Activated naive CD8-positive, alpha-beta T cell treated with anti-CD3 and anti-CD28 coated beads, Interleukin-2, amount 50 U/mL, for 24 hours (primary cell): ENCODE measurements at regions not wholly inside any gene's neighbourhood (a gene's known extent, or its start where the extent isn't known, plus 50 kb on each side); places are given as distances from the start of the nearest gene placed in this dataset.

Experiments
- ATAC-seq: fragments of 150-1000 bp; cut with Tn5 transposase; one replicate; pipeline ENCODE4 v1.10.0; 2021
- DNase-seq: peaks from one replicate; pipeline ENCODE4 v3.0.0; 2021
- H3K27ac Mint-ChIP-seq: one replicate; pipeline ENCODE4 v1.8.0; 2021; ENCODE audit warnings: mild to moderate bottlenecking, mixed read lengths
- H3K27me3 Mint-ChIP-seq: one replicate; pipeline ENCODE4 v1.8.0; 2021; ENCODE audit warnings: mixed read lengths
- H3K36me3 Mint-ChIP-seq: one replicate; pipeline ENCODE4 v1.8.0; 2021; ENCODE audit warnings: low read depth, mixed read lengths
- H3K4me1 Mint-ChIP-seq: one replicate; pipeline ENCODE4 v1.8.0; 2021; ENCODE audit warnings: mixed read lengths
- H3K4me3 Mint-ChIP-seq: one replicate; pipeline ENCODE4 v1.8.0; 2021; ENCODE audit warnings: mild to moderate bottlenecking, moderate library complexity, mixed read lengths
- H3K9me3 Mint-ChIP-seq: one replicate; pipeline ENCODE4 v1.8.0; 2021; ENCODE audit warnings: mixed read lengths

DNA sequence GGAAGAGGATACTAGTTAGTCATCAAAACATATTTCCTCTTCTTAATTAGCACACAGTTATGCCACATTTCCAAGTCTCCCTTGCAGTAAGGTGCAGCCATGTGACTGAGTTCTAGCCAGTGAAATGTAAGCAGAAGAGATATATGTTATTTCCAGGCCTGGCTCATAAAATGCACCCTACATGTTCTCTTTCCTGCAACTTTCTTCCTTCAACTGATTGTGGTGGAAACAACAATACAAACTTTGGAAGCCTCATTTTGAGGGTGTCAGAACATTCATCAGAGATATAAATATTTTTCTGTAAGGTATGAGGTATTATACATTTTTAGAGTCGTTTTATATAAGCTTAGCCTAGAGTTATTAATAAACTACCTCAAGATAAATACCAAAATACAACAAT, 110.9 kb upstream of the PDE7B start:
- ATAC-seq = no peak
- Mint-ChIP-seq H3K27me3 (peaks cover 1% of the 10 kb centered on the region), H3K36me3 (no peaks in the 10 kb centered on the region), H3K9me3 (peaks cover 4% of the 10 kb centered on the region), H3K4me3 (no peak overlapping the region), H3K4me1 (peaks cover 6% of the 10 kb centered on the region), H3K27ac (no peak overlapping the region)
- DNase-seq = no peak

DNA sequence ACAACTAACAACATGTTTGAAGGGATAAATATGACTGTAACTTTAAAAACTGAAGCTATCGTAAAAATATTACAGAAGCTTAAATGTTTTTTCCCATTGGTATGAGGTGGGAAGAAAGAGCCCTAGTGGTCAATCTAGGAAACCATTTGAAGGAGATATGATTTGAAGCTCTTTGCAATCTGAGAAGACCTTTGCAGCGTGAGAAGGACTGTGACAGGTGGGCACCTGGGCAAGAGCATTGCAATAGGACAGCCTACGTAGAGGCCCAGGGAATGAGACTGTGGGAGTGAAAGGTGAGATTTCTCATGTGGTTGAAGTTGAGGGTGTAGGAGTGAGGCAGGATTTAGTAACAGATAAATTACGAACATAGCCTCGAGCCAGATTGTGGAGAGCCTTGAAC, 108.0 kb upstream of the PDE7B start:
- H3K9me3 Mint-ChIP-seq = no peaks in the 10 kb centered on the region
- no peak overlapping the region for H3K27ac Mint-ChIP-seq
- peaks cover 6% of the 10 kb centered on the region for H3K4me1 Mint-ChIP-seq
- no peak for DNase-seq
- H3K27me3 Mint-ChIP-seq = no peaks in the 10 kb centered on the region
- no peaks in the 10 kb centered on the region for H3K36me3 Mint-ChIP-seq
- no peak for ATAC-seq
- H3K4me3 Mint-ChIP-seq = no peak overlapping the region

- ATAC-seq (no peak), DNase-seq (no peak)
- no peaks in the 10 kb centered on the region for H3K9me3 Mint-ChIP-seq
- H3K4me3 Mint-ChIP-seq = no peak overlapping the region
- H3K27ac Mint-ChIP-seq = no peak overlapping the region
- no peaks in the 10 kb centered on the region for H3K4me1 Mint-ChIP-seq
- no peaks in the 10 kb centered on the region for H3K36me3 Mint-ChIP-seq
- peaks cover 4% of the 10 kb centered on the region for H3K27me3 Mint-ChIP-seq
These were observed 103.3 kb upstream of the PDE7B start for GRCh38 chr6:135748189-135748588.

- H3K9me3 Mint-ChIP-seq = no peaks in the 10 kb centered on the region
- H3K4me1 Mint-ChIP-seq = no peaks in the 10 kb centered on the region
- peaks cover 4% of the 10 kb centered on the region for H3K27me3 Mint-ChIP-seq
- no peak overlapping the region for H3K27ac Mint-ChIP-seq
- no peak overlapping the region for H3K4me3 Mint-ChIP-seq
- no peaks in the 10 kb centered on the region for H3K36me3 Mint-ChIP-seq
- DNase-seq (no peak), ATAC-seq (no peak)
These were observed 101.4 kb upstream of the PDE7B start for GRCh38 chr6:135750081-135750480.

DNA sequence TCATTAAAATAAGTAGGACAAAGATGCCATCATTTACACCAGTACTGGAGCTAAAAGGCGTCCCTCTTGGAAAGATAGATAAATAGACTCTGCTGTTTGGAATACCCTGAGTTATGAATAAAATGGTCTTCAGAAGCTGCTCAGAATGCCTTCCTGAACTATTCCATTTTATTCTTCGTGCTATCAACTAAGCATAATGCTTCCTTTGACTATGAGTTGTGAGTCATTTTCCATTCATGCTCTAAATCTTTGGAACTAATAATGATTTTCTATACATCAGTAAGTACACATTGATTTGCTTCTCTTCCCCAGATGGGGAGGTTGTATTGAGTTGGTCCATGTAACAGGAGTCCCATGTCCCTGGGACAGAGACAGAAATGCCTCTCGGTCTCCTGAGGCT, 98.3 kb upstream of the PDE7B start:
- H3K4me3 Mint-ChIP-seq = no peak overlapping the region
- ATAC-seq = no peak
- DNase-seq = no peak

GRCh38 chr6:135759831-135760230, 91.7 kb upstream of the PDE7B start:
- peaks cover 8% of the 10 kb centered on the region for H3K9me3 Mint-ChIP-seq
- no peak for DNase-seq

More for the DNA sequence above, 98.3 kb upstream of the PDE7B start:
- no peak overlapping the region for H3K27ac Mint-ChIP-seq
- H3K4me1 Mint-ChIP-seq = no peaks in the 10 kb centered on the region
- no peaks in the 10 kb centered on the region for H3K36me3 Mint-ChIP-seq
- no peaks in the 10 kb centered on the region for H3K9me3 Mint-ChIP-seq
- peaks cover 4% of the 10 kb centered on the region for H3K27me3 Mint-ChIP-seq

GRCh38 chr6:135774006-135774405, 77.5 kb upstream of the PDE7B start:
- no peak for ATAC-seq
- DNase-seq = no peak
- Mint-ChIP-seq H3K27ac (no peak overlapping the region), H3K27me3 (no peaks in the 10 kb centered on the region), H3K36me3 (no peaks in the 10 kb centered on the region), H3K4me1 (no peaks in the 10 kb centered on the region), H3K9me3 (no peaks in the 10 kb centered on the region), H3K4me3 (no peak overlapping the region)

More at GRCh38 chr6:135759831-135760230, 91.7 kb upstream of the PDE7B start:
- H3K27me3 Mint-ChIP-seq = no peaks in the 10 kb centered on the region
- no peaks in the 10 kb centered on the region for H3K36me3 Mint-ChIP-seq
- no peak overlapping the region for H3K4me3 Mint-ChIP-seq
- no peak overlapping the region for H3K27ac Mint-ChIP-seq
- no peaks in the 10 kb centered on the region for H3K4me1 Mint-ChIP-seq
- no peak for ATAC-seq

GRCh38 chr6:135779213-135779612, 72.3 kb upstream of the PDE7B start:
- Mint-ChIP-seq H3K36me3 (no peaks in the 10 kb centered on the region), H3K4me3 (no peak overlapping the region), H3K9me3 (no peaks in the 10 kb centered on the region), H3K4me1 (peaks cover 4% of the 10 kb centered on the region), H3K27ac (no peak overlapping the region), H3K27me3 (no peaks in the 10 kb centered on the region)
- ATAC-seq = no peak
- DNase-seq = no peak

DNA sequence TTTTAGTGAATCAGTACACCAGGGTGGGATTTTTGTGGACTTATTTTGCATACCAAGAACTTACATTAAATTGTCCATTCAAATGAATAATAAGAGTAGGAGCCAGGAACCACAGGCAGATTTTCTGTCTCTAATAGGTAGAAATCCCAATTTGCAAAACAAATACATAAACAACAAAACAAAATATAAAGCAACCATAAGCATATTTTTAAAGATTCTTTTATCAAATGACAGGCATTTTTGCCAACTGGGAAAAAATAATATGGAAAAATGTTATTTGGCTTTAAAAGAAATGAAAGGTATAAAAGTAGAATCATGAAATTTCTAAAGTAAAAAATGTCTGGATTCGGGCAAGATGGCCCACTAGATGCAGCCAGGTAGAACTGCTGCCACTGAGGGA, 71.2 kb upstream of the PDE7B start:
- no peak for ATAC-seq
- H3K4me1 Mint-ChIP-seq = peaks cover 4% of the 10 kb centered on the region
- H3K36me3 Mint-ChIP-seq = no peaks in the 10 kb centered on the region
- no peak overlapping the region for H3K27ac Mint-ChIP-seq
- H3K4me3 Mint-ChIP-seq = no peak overlapping the region
- no peak for DNase-seq
- H3K9me3 Mint-ChIP-seq = no peaks in the 10 kb centered on the region
- H3K27me3 Mint-ChIP-seq = no peaks in the 10 kb centered on the region

GRCh38 chr6:135782546-135782945, 69.0 kb upstream of the PDE7B start:
- H3K27me3 Mint-ChIP-seq = no peaks in the 10 kb centered on the region
- H3K36me3 Mint-ChIP-seq = no peaks in the 10 kb centered on the region
- DNase-seq (no peak), ATAC-seq (no peak)
- H3K4me3 Mint-ChIP-seq = no peak overlapping the region
- H3K4me1 Mint-ChIP-seq = peaks cover 4% of the 10 kb centered on the region
- no peak overlapping the region for H3K27ac Mint-ChIP-seq
- no peaks in the 10 kb centered on the region for H3K9me3 Mint-ChIP-seq

GRCh38 chr6:135784507-135784906, 67.0 kb upstream of the PDE7B start:
- no peaks in the 10 kb centered on the region for H3K27me3 Mint-ChIP-seq
- H3K4me3 Mint-ChIP-seq = no peak overlapping the region
- no peaks in the 10 kb centered on the region for H3K36me3 Mint-ChIP-seq
- DNase-seq = no peak
- no peak overlapping the region for H3K27ac Mint-ChIP-seq
- H3K9me3 Mint-ChIP-seq = no peaks in the 10 kb centered on the region
- peaks cover 4% of the 10 kb centered on the region for H3K4me1 Mint-ChIP-seq
- no peak for ATAC-seq

DNA sequence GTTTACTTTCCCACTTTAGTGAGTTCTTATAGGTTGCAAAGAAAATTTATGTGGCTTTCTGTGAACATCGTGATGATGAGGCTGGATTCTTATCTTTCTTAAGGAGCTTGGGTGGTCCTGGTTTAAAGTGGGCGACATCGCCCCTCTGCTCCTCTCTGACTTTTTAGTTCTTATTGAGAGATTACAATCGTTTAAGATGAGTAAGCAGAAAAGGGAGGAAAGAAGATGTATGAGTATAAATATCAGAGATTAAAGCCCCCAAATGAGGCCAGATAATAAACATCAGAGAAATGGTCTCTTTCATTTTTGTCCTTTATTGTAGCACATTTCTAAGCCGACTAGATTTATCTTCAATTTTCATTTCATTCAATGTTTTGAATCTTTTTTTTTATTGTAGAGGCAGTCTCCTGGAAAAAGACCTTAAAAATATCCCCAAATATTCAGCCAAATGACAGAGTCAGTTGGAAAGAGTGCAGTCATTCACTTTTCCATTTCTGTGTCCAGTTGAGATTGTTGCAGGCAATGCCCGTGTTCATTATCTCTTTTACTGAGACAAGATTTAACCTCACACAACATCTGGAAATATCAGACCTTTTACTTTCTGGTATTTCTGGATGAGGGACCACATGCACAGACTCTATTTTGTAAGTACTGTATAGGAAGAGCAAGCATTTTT, 62.0 kb upstream of the PDE7B start:
- H3K4me1 Mint-ChIP-seq = peaks cover 3% of the 10 kb centered on the region
- no peak for ATAC-seq
- no peaks in the 10 kb centered on the region for H3K9me3 Mint-ChIP-seq
- H3K27me3 Mint-ChIP-seq = peaks cover 2% of the 10 kb centered on the region
- no peak overlapping the region for H3K27ac Mint-ChIP-seq
- no peak overlapping the region for H3K4me3 Mint-ChIP-seq
- no peak for DNase-seq
- no peaks in the 10 kb centered on the region for H3K36me3 Mint-ChIP-seq

GRCh38 chr6:135791441-135791840, 60.1 kb upstream of the PDE7B start:
- H3K27ac Mint-ChIP-seq = no peak overlapping the region
- DNase-seq (no peak), ATAC-seq (no peak)
- H3K4me1 Mint-ChIP-seq = peaks cover 3% of the 10 kb centered on the region
- H3K36me3 Mint-ChIP-seq = no peaks in the 10 kb centered on the region
- H3K4me3 Mint-ChIP-seq = no peak overlapping the region
- H3K9me3 Mint-ChIP-seq = no peaks in the 10 kb centered on the region
- H3K27me3 Mint-ChIP-seq = peaks cover 2% of the 10 kb centered on the region

GRCh38 chr6:135796643-135797305, 54.7 kb upstream of the PDE7B start:
- Mint-ChIP-seq H3K4me1 (peaks cover 3% of the 10 kb centered on the region), H3K9me3 (no peaks in the 10 kb centered on the region), H3K27ac (no peak overlapping the region), H3K36me3 (no peaks in the 10 kb centered on the region), H3K27me3 (peaks cover 2% of the 10 kb centered on the region), H3K4me3 (no peak overlapping the region)
- no peak for ATAC-seq
- no peak for DNase-seq

GRCh38 chr6:135797361-135797760, 54.1 kb upstream of the PDE7B start:
- Mint-ChIP-seq H3K9me3 (no peaks in the 10 kb centered on the region), H3K36me3 (no peaks in the 10 kb centered on the region), H3K4me1 (peaks cover 3% of the 10 kb centered on the region), H3K27me3 (no peaks in the 10 kb centered on the region), H3K4me3 (no peak overlapping the region), H3K27ac (no peak overlapping the region)
- no peak for ATAC-seq
- no peak for DNase-seq
